Osteocyte (in vitro differentiated cells): ENCODE measurements at regions not wholly inside any gene's neighbourhood (a gene's known extent, or its start where the extent isn't known, plus 50 kb on each side); places are given as distances from the start of the nearest gene placed in this dataset.

Experiments
- DNase-seq: peaks from one replicate; pipeline ENCODE4 v3.0.0; 2021; ENCODE audit warnings: mixed read lengths; ENCODE audit not compliant: unreplicated experiment; ENCODE audit errors: extremely low spot score
- H3K27ac Mint-ChIP-seq: one replicate; pipeline ENCODE4 v1.8.0; 2021; ENCODE audit warnings: mild to moderate bottlenecking, mixed read lengths; ENCODE audit not compliant: unreplicated experiment
- H3K27me3 Mint-ChIP-seq: one replicate; pipeline ENCODE4 v1.8.0; 2021; ENCODE audit warnings: mixed read lengths; ENCODE audit not compliant: unreplicated experiment
- H3K36me3 Mint-ChIP-seq: one replicate; pipeline ENCODE4 v1.8.0; 2021; ENCODE audit warnings: mixed read lengths; ENCODE audit not compliant: unreplicated experiment
- H3K4me1 Mint-ChIP-seq: one replicate; pipeline ENCODE4 v1.8.0; 2021; ENCODE audit warnings: mixed read lengths; ENCODE audit not compliant: unreplicated experiment
- H3K4me3 Mint-ChIP-seq: one replicate; pipeline ENCODE4 v1.8.0; 2021; ENCODE audit warnings: mild to moderate bottlenecking, moderate library complexity, mixed read lengths; ENCODE audit not compliant: unreplicated experiment
- H3K9me3 Mint-ChIP-seq: one replicate; pipeline ENCODE4 v1.8.0; 2021; ENCODE audit warnings: mixed read lengths; ENCODE audit not compliant: unreplicated experiment
- CTCF ChIP-seq: fragments of 200-600 bp; sonication (generic); IDR thresholded peaks from 2 replicates; pipeline ENCODE4 v1.5.0; 2021; ENCODE audit warnings: antibody characterized with exemption, mild to moderate bottlenecking, moderate library complexity

GRCh38 chr6:27608916-27609883 lies 136.3 kb upstream of the ZNF184 start:
- Mint-ChIP-seq H3K27me3 (peaks cover 17% of the 10 kb centered on the region), H3K27ac (no peak overlapping the region), H3K4me3 (no peak overlapping the region), H3K4me1 (peaks cover 16% of the 10 kb centered on the region), H3K9me3 (no peaks in the 10 kb centered on the region), H3K36me3 (no peaks in the 10 kb centered on the region)
- DNase-seq = no peak
- TF ChIP-seq CTCF = peak; percentile 59

DNA sequence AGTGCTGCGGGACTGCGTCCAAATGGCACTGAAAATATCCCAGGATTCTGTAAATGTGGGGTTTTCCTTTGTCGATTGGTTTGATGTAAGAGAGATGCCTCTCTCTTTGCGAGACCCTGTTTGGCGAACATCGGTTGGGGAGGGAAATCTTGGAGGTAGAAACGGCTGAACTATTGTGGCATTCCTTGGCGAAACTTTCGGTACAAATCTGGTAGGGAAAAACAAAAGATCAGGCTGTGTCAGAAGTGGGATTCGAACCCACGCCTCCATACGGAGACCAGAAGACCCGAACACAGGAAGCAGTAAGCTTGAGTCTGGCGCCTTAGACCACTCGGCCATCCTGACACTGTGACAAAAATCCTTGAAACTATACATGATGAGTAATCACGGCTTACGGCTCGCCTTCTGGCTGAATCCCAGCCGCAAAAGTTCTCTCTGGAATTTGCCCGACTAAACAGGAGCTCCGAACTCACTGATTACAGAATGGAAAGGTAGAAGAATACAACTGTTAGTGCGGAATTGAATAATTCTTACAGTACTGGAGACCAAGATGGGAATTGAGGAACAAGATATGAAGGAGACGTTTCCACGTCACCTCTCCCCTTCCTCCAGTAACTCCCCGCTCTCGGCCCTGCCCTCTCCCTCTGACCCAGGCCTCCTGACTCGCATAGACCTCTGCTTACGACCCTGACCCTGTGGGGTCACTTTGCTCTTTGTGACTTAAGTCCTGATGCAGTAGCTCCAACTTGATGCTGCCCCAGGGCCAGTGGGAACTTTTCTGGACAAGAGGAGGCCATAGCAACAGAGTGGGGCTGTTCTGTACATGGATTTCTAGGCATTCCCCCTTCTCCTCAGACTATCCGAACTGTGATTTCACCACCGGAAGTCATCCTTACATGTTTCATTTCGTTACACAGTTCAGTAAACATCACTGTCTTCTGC lies 132.8 kb upstream of the ZNF184 start:
- Mint-ChIP-seq H3K36me3 (no peaks in the 10 kb centered on the region), H3K4me1 (peaks cover 24% of the 10 kb centered on the region), H3K9me3 (no peaks in the 10 kb centered on the region), H3K27me3 (peaks cover 28% of the 10 kb centered on the region), H3K4me3 (peak overlapping the region; percentile 79), H3K27ac (peak overlapping the region; percentile 9)
- TF ChIP-seq CTCF = no peak
- DNase-seq = no peak

GRCh38 chr6:27604986-27605385 lies 132.1 kb upstream of the ZNF184 start:
- H3K4me3 Mint-ChIP-seq = peak overlapping the region; percentile 79
- DNase-seq = no peak
- no peak overlapping the region for H3K27ac Mint-ChIP-seq
- TF ChIP-seq CTCF = no peak
- H3K4me1 Mint-ChIP-seq = peaks cover 24% of the 10 kb centered on the region
- no peaks in the 10 kb centered on the region for H3K36me3 Mint-ChIP-seq
- H3K27me3 Mint-ChIP-seq = peaks cover 28% of the 10 kb centered on the region
- H3K9me3 Mint-ChIP-seq = no peaks in the 10 kb centered on the region

DNA sequence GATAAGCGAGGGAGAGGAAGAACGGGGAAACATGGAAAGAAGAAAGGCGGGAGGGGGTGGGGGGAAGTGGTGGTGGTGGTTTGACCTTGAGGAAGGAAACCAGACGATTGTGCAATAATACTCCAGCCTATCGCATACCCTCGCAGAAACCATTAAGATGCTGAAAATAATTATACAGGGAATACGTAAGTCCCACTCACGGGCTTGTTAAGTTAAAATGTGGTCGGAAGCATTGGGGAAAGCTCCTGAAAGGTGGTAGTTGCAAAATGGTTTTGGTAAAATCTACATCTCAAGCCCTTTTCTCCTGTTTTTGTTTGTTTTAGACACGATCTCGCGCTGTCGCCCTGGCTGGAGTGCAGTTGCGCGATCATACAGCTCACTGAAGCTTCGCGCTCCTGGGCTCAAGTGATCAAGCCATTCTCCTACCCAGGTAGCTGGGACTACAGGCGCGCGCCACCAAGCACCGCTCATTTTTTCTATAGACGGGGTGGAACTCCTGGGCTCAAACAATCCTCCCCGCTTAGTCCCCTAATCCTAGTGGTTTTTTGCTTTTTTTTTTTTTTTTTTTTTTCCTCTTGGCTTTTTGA lies 128.9 kb upstream of the ZNF184 start:
- no peak for TF ChIP-seq CTCF
- no peak for DNase-seq
- no peak overlapping the region for H3K27ac Mint-ChIP-seq
- H3K9me3 Mint-ChIP-seq = no peaks in the 10 kb centered on the region
- H3K27me3 Mint-ChIP-seq = peaks cover 45% of the 10 kb centered on the region
- H3K36me3 Mint-ChIP-seq = no peaks in the 10 kb centered on the region
- peaks cover 24% of the 10 kb centered on the region for H3K4me1 Mint-ChIP-seq
- H3K4me3 Mint-ChIP-seq = peak overlapping the region; percentile 12
